Spleen (tissue), 11 donors: ENCODE measurements at regions not wholly inside any gene's neighbourhood (a gene's known extent, or its start where the extent isn't known, plus 50 kb on each side); places are given as distances from the start of the nearest gene placed in this dataset.

Experiments used
- DNase-seq: peaks from one replicate; pipeline ENCODE4 v3.0.0-alpha.2; 2020
- H3K27ac ChIP-seq, 8 donors: fragments of 200-600 bp; sonication (generic) in 7 of 8; 1 replicate in 4 of 8; 2 replicates in 4 of 8; pipeline versions ENCODE4 v1.5.0 to v1.8.0; 2016 to 2021; ENCODE audit warnings: inconsistent platforms in 4 of 8, mild to moderate bottlenecking in 4 of 8, moderate library complexity in 1 of 8
- H3K27me3 ChIP-seq, 7 donors: fragments of 200-600 bp; sonication (generic) in 6 of 7; replicated peaks in 1 of 7; 1 replicate in 4 of 7; 2 replicates in 3 of 7; pipeline versions ENCODE4 v1.5.0 to v1.8.0; 2016 to 2021; ENCODE audit warnings: inconsistent platforms in 3 of 7, mild to moderate bottlenecking in 1 of 7
- H3K36me3 ChIP-seq, 6 donors: fragments of 200-600 bp; sonication (generic) in 5 of 6; 1 replicate in 4 of 6; 2 replicates in 2 of 6; pipeline versions ENCODE4 v1.5.0 to v1.8.0; 2016 to 2021; ENCODE audit warnings: inconsistent platforms in 2 of 6
- H3K4me1 ChIP-seq, 6 donors: fragments of 200-600 bp; sonication (generic) in 5 of 6; 1 replicate in 3 of 6; 2 replicates in 3 of 6; pipeline versions ENCODE4 v1.5.0 to v1.8.0; 2016 to 2021; ENCODE audit warnings: inconsistent platforms in 3 of 6
- H3K4me3 ChIP-seq, 8 donors: fragments of 200-600 bp; sonication (generic) in 7 of 8; 1 replicate in 4 of 8; 2 replicates in 4 of 8; pipeline versions ENCODE4 v1.5.0 to v1.8.0; 2016 to 2021; ENCODE audit warnings: inconsistent platforms in 4 of 8, mild to moderate bottlenecking in 4 of 8, moderate library complexity in 2 of 8
- H3K9me3 ChIP-seq, 8 donors: fragments of 200-600 bp; sonication (generic) in 7 of 8; 1 replicate in 4 of 8; 2 replicates in 4 of 8; pipeline versions ENCODE4 v1.5.0 to v1.8.0; 2016 to 2021; ENCODE audit warnings: inconsistent platforms in 4 of 8
- CTCF ChIP-seq, 11 experiments: fragments of 200-600 bp in 7 of 11; fragments of 450-650 bp in 4 of 11; sonication (generic) in 4 of 11; IDR thresholded peaks in 8 of 11; conservative IDR thresholded peaks in 3 of 11; 1 replicate in 7 of 11; 2 replicates in 4 of 11; pipeline versions ENCODE4 v1.4.0 to v1.8.0; 2016 to 2021; ENCODE audit warnings: antibody characterized with exemption in 11 of 11, inconsistent platforms in 4 of 11, mild to moderate bottlenecking in 1 of 11
- POLR2A ChIP-seq, 3 donors: fragments of 450-650 bp; IDR thresholded peaks; one replicate each; pipeline ENCODE4 v1.5.1; 2017; ENCODE audit warnings: antibody characterized with exemption in 3 of 3, mild to moderate bottlenecking in 1 of 3
- POLR2AphosphoS5 ChIP-seq, 3 donors: sonication (generic); formaldehyde crosslinking; IDR thresholded peaks; one replicate each; pipeline ENCODE4 v1.5.1; 2017; ENCODE audit warnings: antibody characterized with exemption in 3 of 3
- WGBS, 5 donors: extraction: QIAGEN DNeasy Blood & Tissue Kit in 3 of 5; methylation state at CpG; one replicate each; pipeline versions ENCODE4 v1.1.5 to v1.1.7; 2013 to 2018; 5-methylcytosine and 5-hydroxymethylcytosine counted together
- intact Hi-C: fragments of 100-400 bp; cut with DNase I; formaldehyde crosslinking; loops from one replicate; pipeline ENCODE4 v1.15.0; 2023; ENCODE audit warnings: low total_unique reads
- donor health status: healthy with polysubstance abuse.
- donor health status: DM: no; HTN: no; CAD: no; lungs with moderate emphysema.
- donor health status: DM: no; HTN: no; CAD: no.
- donor health status: Bipolar disorder and iron deficiency.
- donor health status: healthy.
- donor health status: DM: no; HTN: no; CAD: no.
- donor health status: DM: yes; HTN: yes; CAD: no.

GRCh38 chr17:14986127-14986526 lies 279.0 kb downstream of the PMP22 start:
- Histone ChIP-seq H3K36me3 (no peaks in the 10 kb centered on the region), H3K27ac (no peak overlapping the region), H3K9me3 (no peaks in the 10 kb centered on the region), H3K27me3 (no peaks in the 10 kb centered on the region), H3K4me1 (no peaks in the 10 kb centered on the region), H3K4me3 (no peak overlapping the region)
- intact Hi-C loops = no loop called here
- 50 to 69% (median 61%) methylated on average over 4 of the region's 4 CpGs for WGBS, 5 donors
- TF ChIP-seq POLR2AphosphoS5 (IDR thresholded peaks at IDR 0.05) (no peak), POLR2A (IDR thresholded peaks at IDR 0.05) (no peak), CTCF (IDR thresholded peaks at IDR 0.05 in 8 of 11, conservative IDR thresholded peaks at IDR 0.05 in 3 of 11) (no peak)
- DNase-seq = no peak

- DNase-seq = no peak
- no peaks in the 10 kb centered on the region for H3K4me1 ChIP-seq
- peaks cover 0 to 34% (median 22%) of the 10 kb centered on the region in 8 donors for H3K9me3 ChIP-seq
- intact Hi-C loops = no loop called here
- peaks cover 0 to 26% (median 0%) of the 10 kb centered on the region in 7 donors for H3K27me3 ChIP-seq
- H3K27ac ChIP-seq = no peak overlapping the region
- TF ChIP-seq POLR2A (IDR thresholded peaks at IDR 0.05) = no peak
- H3K4me3 ChIP-seq = no peak overlapping the region
- H3K36me3 ChIP-seq = no peaks in the 10 kb centered on the region
- 81 to 97% (median 90%) methylated on average over 2 of the region's 2 CpGs for WGBS, 5 donors
Measured at GRCh38 chr17:14972844-14973243, 292.3 kb downstream of the PMP22 start.

GRCh38 chr17:14971054-14971453 lies 294.1 kb downstream of the PMP22 start:
- TF ChIP-seq POLR2A (IDR thresholded peaks at IDR 0.05) = no peak
- TF ChIP-seq CTCF (IDR thresholded peaks at IDR 0.05 in 8 of 11, conservative IDR thresholded peaks at IDR 0.05 in 3 of 11) = no peak
- no peak for TF ChIP-seq POLR2AphosphoS5 (IDR thresholded peaks at IDR 0.05)
- intact Hi-C loops = no loop called here

GRCh38 chr17:14959106-14959648 lies 305.9 kb downstream of the PMP22 start:
- DNase-seq = no peak
- no peaks in the 10 kb centered on the region for H3K4me1 ChIP-seq
- H3K27ac ChIP-seq = no peak overlapping the region
- WGBS, 5 donors = 47 to 74% (median 65%) methylated on average over 2 of the region's 2 CpGs
- intact Hi-C loops = no loop called here
- no peak overlapping the region for H3K4me3 ChIP-seq
- TF ChIP-seq CTCF (IDR thresholded peaks at IDR 0.05 in 8 of 11, conservative IDR thresholded peaks at IDR 0.05 in 3 of 11) (no peak), POLR2A (IDR thresholded peaks at IDR 0.05) (no peak), POLR2AphosphoS5 (IDR thresholded peaks at IDR 0.05) (no peak)
- H3K36me3 ChIP-seq = no peaks in the 10 kb centered on the region
- no peaks in the 10 kb centered on the region for H3K27me3 ChIP-seq
- peaks cover 0 to 5% (median 0%) of the 10 kb centered on the region in 8 donors for H3K9me3 ChIP-seq

More at GRCh38 chr17:14971054-14971453, 294.1 kb downstream of the PMP22 start:
- Histone ChIP-seq H3K36me3 (no peaks in the 10 kb centered on the region), H3K27me3 (peaks cover 0 to 20% (median 0%) of the 10 kb centered on the region in 7 donors), H3K27ac (no peak overlapping the region), H3K4me1 (no peaks in the 10 kb centered on the region), H3K9me3 (peaks cover 0 to 34% (median 22%) of the 10 kb centered on the region in 8 donors), H3K4me3 (no peak overlapping the region)
- no peak for DNase-seq

- 83 to 92% (median 87%) methylated on average over 5 of the region's 5 CpGs for WGBS, 5 donors
Measured at GRCh38 chr17:14953405-14953804, 311.7 kb downstream of the PMP22 start.

More at GRCh38 chr17:14953405-14953804, 311.7 kb downstream of the PMP22 start:
- Histone ChIP-seq H3K27ac (no peak overlapping the region), H3K27me3 (no peaks in the 10 kb centered on the region), H3K4me1 (no peaks in the 10 kb centered on the region), H3K4me3 (no peak overlapping the region), H3K36me3 (no peaks in the 10 kb centered on the region), H3K9me3 (no peaks in the 10 kb centered on the region)
- DNase-seq = no peak
- TF ChIP-seq POLR2AphosphoS5 (IDR thresholded peaks at IDR 0.05) = no peak
- TF ChIP-seq POLR2A (IDR thresholded peaks at IDR 0.05) = no peak
- TF ChIP-seq CTCF (IDR thresholded peaks at IDR 0.05 in 8 of 11, conservative IDR thresholded peaks at IDR 0.05 in 3 of 11) = no peak
- intact Hi-C loops = no loop called here
